ENCODE measurements at regions not wholly inside any gene's neighbourhood (a gene's known extent, or its start where the extent isn't known, plus 50 kb on each side); places are given as distances from the start of the nearest gene placed in this dataset.

GRCh38 chr9:7298123-7298522, 501.5 kb downstream of the DMAC1 start:
- no peak for ATAC-seq
- intact Hi-C loops (cut with DNase I): no loop called here
- WGBS: 39% methylated on average over 3 of the region's 3 CpGs

GRCh38 chr9:7297521-7297920, 502.1 kb downstream of the DMAC1 start:
- DNase-seq (no peak), ATAC-seq (no peak)
- intact Hi-C loops (cut with DNase I): no loop called here
- 94% methylated on average over 1 of the region's 1 CpG for WGBS
- H3K27ac ChIP-seq (ENCODE audit: low read length): no peak overlapping the region
- H3K9me3 ChIP-seq (ENCODE audit: control insufficient read depth, low read length): no peaks in the 10 kb centered on the region
- H3K4me1 ChIP-seq (ENCODE audit: control insufficient read depth, insufficient read depth, low read length): no peaks in the 10 kb centered on the region
- H3K4me3 ChIP-seq (ENCODE audit: low read length): no peak overlapping the region
- H3K27me3 ChIP-seq (ENCODE audit: control insufficient read depth, insufficient read depth): no peaks in the 10 kb centered on the region

More at GRCh38 chr9:7298123-7298522, 501.5 kb downstream of the DMAC1 start:
- DNase-seq: no peak
- no peaks in the 10 kb centered on the region for H3K27me3 ChIP-seq (ENCODE audit: control insufficient read depth, insufficient read depth)
- H3K27ac ChIP-seq (ENCODE audit: low read length): no peak overlapping the region
- no peaks in the 10 kb centered on the region for H3K9me3 ChIP-seq (ENCODE audit: control insufficient read depth, low read length)
- H3K4me1 ChIP-seq (ENCODE audit: control insufficient read depth, insufficient read depth, low read length): no peaks in the 10 kb centered on the region
- no peak overlapping the region for H3K4me3 ChIP-seq (ENCODE audit: low read length)

- DNase-seq (no peak), ATAC-seq (no peak)
- no peak overlapping the region for H3K4me3 ChIP-seq (ENCODE audit: low read length)
- H3K27me3 ChIP-seq (ENCODE audit: control insufficient read depth, insufficient read depth): no peaks in the 10 kb centered on the region
- H3K4me1 ChIP-seq (ENCODE audit: control insufficient read depth, insufficient read depth, low read length): no peaks in the 10 kb centered on the region
- 91% methylated on average over 1 of the region's 1 CpG for WGBS
- no peak overlapping the region for H3K27ac ChIP-seq (ENCODE audit: low read length)
- intact Hi-C loops (cut with DNase I): no loop called here
- no peaks in the 10 kb centered on the region for H3K9me3 ChIP-seq (ENCODE audit: control insufficient read depth, low read length)
Measured at GRCh38 chr9:7293091-7293490, 506.5 kb downstream of the DMAC1 start.

- intact Hi-C loops (cut with DNase I): no loop called here
- H3K27ac ChIP-seq (ENCODE audit: low read length): no peak overlapping the region
- WGBS: 92% methylated on average over 1 of the region's 1 CpG
- no peaks in the 10 kb centered on the region for H3K4me1 ChIP-seq (ENCODE audit: control insufficient read depth, insufficient read depth, low read length)
- no peaks in the 10 kb centered on the region for H3K9me3 ChIP-seq (ENCODE audit: control insufficient read depth, low read length)
- H3K4me3 ChIP-seq (ENCODE audit: low read length): no peak overlapping the region
- DNase-seq (no peak), ATAC-seq (no peak)
- no peaks in the 10 kb centered on the region for H3K27me3 ChIP-seq (ENCODE audit: control insufficient read depth, insufficient read depth)
Measured at GRCh38 chr9:7289773-7290172, 509.8 kb downstream of the DMAC1 start.

GRCh38 chr9:7287986-7288385, 511.6 kb downstream of the DMAC1 start:
- Histone ChIP-seq H3K9me3 (ENCODE audit: control insufficient read depth, low read length) (no peaks in the 10 kb centered on the region), H3K27ac (ENCODE audit: low read length) (no peak overlapping the region), H3K4me1 (ENCODE audit: control insufficient read depth, insufficient read depth, low read length) (no peaks in the 10 kb centered on the region), H3K4me3 (ENCODE audit: low read length) (no peak overlapping the region), H3K27me3 (ENCODE audit: control insufficient read depth, insufficient read depth) (no peaks in the 10 kb centered on the region)
- intact Hi-C loops (cut with DNase I): no loop called here
- ATAC-seq: no peak
- DNase-seq: no peak

- Histone ChIP-seq H3K4me3 (ENCODE audit: low read length) (no peak overlapping the region), H3K27me3 (ENCODE audit: control insufficient read depth, insufficient read depth) (no peaks in the 10 kb centered on the region), H3K9me3 (ENCODE audit: control insufficient read depth, low read length) (no peaks in the 10 kb centered on the region), H3K4me1 (ENCODE audit: control insufficient read depth, insufficient read depth, low read length) (no peaks in the 10 kb centered on the region), H3K27ac (ENCODE audit: low read length) (no peak overlapping the region)
- intact Hi-C loops (cut with DNase I): no loop called here
- DNase-seq (no peak), ATAC-seq (no peak)
- 82% methylated on average over 4 of the region's 4 CpGs for WGBS
Measured at GRCh38 chr9:7287065-7287464, 512.5 kb downstream of the DMAC1 start.

- Histone ChIP-seq H3K27me3 (ENCODE audit: control insufficient read depth, insufficient read depth) (no peaks in the 10 kb centered on the region), H3K27ac (ENCODE audit: low read length) (no peak overlapping the region), H3K4me3 (ENCODE audit: low read length) (no peak overlapping the region), H3K9me3 (ENCODE audit: control insufficient read depth, low read length) (no peaks in the 10 kb centered on the region), H3K4me1 (ENCODE audit: control insufficient read depth, insufficient read depth, low read length) (no peaks in the 10 kb centered on the region)
- DNase-seq (no peak), ATAC-seq (no peak)
- intact Hi-C loops (cut with DNase I): no loop called here
- WGBS: 60% methylated on average over 2 of the region's 2 CpGs
Measured at GRCh38 chr9:7286101-7286500, 513.5 kb downstream of the DMAC1 start.

- ATAC-seq: no peak
- 68% methylated on average over 5 of the region's 5 CpGs for WGBS
- Histone ChIP-seq H3K27me3 (ENCODE audit: control insufficient read depth, insufficient read depth) (no peaks in the 10 kb centered on the region), H3K4me3 (ENCODE audit: low read length) (no peak overlapping the region), H3K9me3 (ENCODE audit: control insufficient read depth, low read length) (no peaks in the 10 kb centered on the region), H3K4me1 (ENCODE audit: control insufficient read depth, insufficient read depth, low read length) (no peaks in the 10 kb centered on the region), H3K27ac (ENCODE audit: low read length) (no peak overlapping the region)
- DNase-seq: no peak
- intact Hi-C loops (cut with DNase I): no loop called here
Measured at GRCh38 chr9:7285199-7285598, 514.4 kb downstream of the DMAC1 start.

GRCh38 chr9:7284517-7284916, 515.1 kb downstream of the DMAC1 start:
- Histone ChIP-seq H3K4me3 (ENCODE audit: low read length) (no peak overlapping the region), H3K27ac (ENCODE audit: low read length) (no peak overlapping the region), H3K27me3 (ENCODE audit: control insufficient read depth, insufficient read depth) (no peaks in the 10 kb centered on the region), H3K4me1 (ENCODE audit: control insufficient read depth, insufficient read depth, low read length) (no peaks in the 10 kb centered on the region), H3K9me3 (ENCODE audit: control insufficient read depth, low read length) (no peaks in the 10 kb centered on the region)
- intact Hi-C loops (cut with DNase I): no loop called here
- DNase-seq (no peak), ATAC-seq (no peak)
- 53% methylated on average over 2 of the region's 2 CpGs for WGBS

- no peak overlapping the region for H3K27ac ChIP-seq (ENCODE audit: low read length)
- H3K9me3 ChIP-seq (ENCODE audit: control insufficient read depth, low read length): no peaks in the 10 kb centered on the region
- intact Hi-C loops (cut with DNase I): no loop called here
- DNase-seq (no peak), ATAC-seq (no peak)
- no peak overlapping the region for H3K4me3 ChIP-seq (ENCODE audit: low read length)
- 85% methylated on average over 1 of the region's 1 CpG for WGBS
- no peaks in the 10 kb centered on the region for H3K27me3 ChIP-seq (ENCODE audit: control insufficient read depth, insufficient read depth)
- H3K4me1 ChIP-seq (ENCODE audit: control insufficient read depth, insufficient read depth, low read length): no peaks in the 10 kb centered on the region
Measured at GRCh38 chr9:7284117-7284516, 515.5 kb downstream of the DMAC1 start.

GRCh38 chr9:7273575-7273974, 515.8 kb downstream of the KDM4C start:
- H3K4me1 ChIP-seq (ENCODE audit: control insufficient read depth, insufficient read depth, low read length): no peaks in the 10 kb centered on the region
- H3K27ac ChIP-seq (ENCODE audit: low read length): no peak overlapping the region
- H3K4me3 ChIP-seq (ENCODE audit: low read length): no peak overlapping the region
- ATAC-seq (no peak), DNase-seq (peak in 1 of 3 donors; percentile 55)
- intact Hi-C loops (cut with DNase I): no loop called here
- no peaks in the 10 kb centered on the region for H3K27me3 ChIP-seq (ENCODE audit: control insufficient read depth, insufficient read depth)
- H3K9me3 ChIP-seq (ENCODE audit: control insufficient read depth, low read length): no peaks in the 10 kb centered on the region
- 52% methylated on average over 5 of the region's 5 CpGs for WGBS

GRCh38 chr9:7266911-7267595, 509.3 kb downstream of the KDM4C start:
- Histone ChIP-seq H3K27ac (ENCODE audit: low read length) (no peak overlapping the region), H3K4me3 (ENCODE audit: low read length) (no peak overlapping the region), H3K27me3 (ENCODE audit: control insufficient read depth, insufficient read depth) (no peaks in the 10 kb centered on the region), H3K9me3 (ENCODE audit: control insufficient read depth, low read length) (no peaks in the 10 kb centered on the region), H3K4me1 (ENCODE audit: control insufficient read depth, insufficient read depth, low read length) (no peaks in the 10 kb centered on the region)
- ATAC-seq: no peak
- intact Hi-C loops (cut with DNase I): no loop called here
- WGBS: 76% methylated on average over 14 of the region's 14 CpGs
- peak in 1 of 3 donors; percentile 18 for DNase-seq

Data from right cardiac atrium (tissue), 5 donors.